SK-N-SH (cell line): ENCODE measurements at regions not wholly inside any gene's neighbourhood (a gene's known extent, or its start where the extent isn't known, plus 50 kb on each side); places are given as distances from the start of the nearest gene placed in this dataset.

Experiments used
- CTCF ChIA-PET: fragments of 300-600, 350-600 bp; formaldehyde crosslinking; extraction: SDS; loops from one replicate; lab custom pipeline; 2021; lab: Yijun Ruan, JAX
- POLR2A ChIA-PET: fragments of 350-600 bp; sonication (Branson Sonifier 250); formaldehyde crosslinking; extraction: SDS; loops from one replicate; lab custom pipeline; 2020; ENCODE audit warnings: antibody characterized with exemption, inconsistent platforms; lab: Yijun Ruan, JAX
- DNase-seq: peaks from one replicate; pipeline ENCODE4 v3.0.0; 2012
- H2AFZ ChIP-seq: fragments of 200-600 bp; sonication (generic); 2 replicates; pipeline ENCODE4 v1.8.1; 2016; ENCODE audit warnings: antibody characterized with exemption, mild to moderate bottlenecking, low read depth
- H3F3A ChIP-seq: fragments of 200-600 bp; sonication (generic); replicated peaks from 2 replicates; pipeline ENCODE3; 2016; ENCODE audit warnings: antibody characterized with exemption, mild to moderate bottlenecking; ENCODE audit not compliant: insufficient read depth
- H3K27ac ChIP-seq, 2 experiments: fragments of 200-500 bp in 1 of 2; fragments of 200-600 bp in 1 of 2; sonication (Bioruptor generic) in 1 of 2; sonication (generic), shearing (Covaris generic) in 1 of 2; 2 replicates each; pipeline versions ENCODE4 v1.5.1 to v1.6.1; 2014 to 2016; ENCODE audit warnings: low read depth in 2 of 2, inconsistent platforms in 1 of 2, low read length in 1 of 2, mild to moderate bottlenecking in 1 of 2, mixed read lengths in 1 of 2
- H3K27me3 ChIP-seq: fragments of 200-600 bp; sonication (generic), shearing (Covaris generic); 2 replicates; pipeline ENCODE4 v1.6.1; 2016; ENCODE audit warnings: mixed run types; ENCODE audit not compliant: insufficient read depth
- H3K36me3 ChIP-seq, 2 experiments: fragments of 200-500 bp in 1 of 2; fragments of 200-600 bp in 1 of 2; sonication (Bioruptor generic) in 1 of 2; sonication (generic) in 1 of 2; replicated peaks in 1 of 2; 2 replicates each; pipeline versions ENCODE3 to v1.5.1; 2014 to 2016; ENCODE audit warnings: low read length in 1 of 2, mild to moderate bottlenecking in 1 of 2; ENCODE audit not compliant: insufficient read depth in 2 of 2, control insufficient read depth in 1 of 2
- H3K4me1 ChIP-seq, 2 experiments: fragments of 200-500 bp in 1 of 2; fragments of 200-600 bp in 1 of 2; sonication (Bioruptor generic) in 1 of 2; sonication (generic), shearing (Covaris generic) in 1 of 2; 2 replicates each; pipeline versions ENCODE4 v1.5.1 to v1.6.1; 2014 to 2016; ENCODE audit warnings: low read depth in 1 of 2, low read length in 1 of 2, mixed run types in 1 of 2; ENCODE audit not compliant: insufficient read depth in 2 of 2, control insufficient read depth in 1 of 2
- H3K4me2 ChIP-seq: fragments of 200-600 bp; sonication (generic), shearing (Covaris generic); 2 replicates; pipeline ENCODE4 v1.6.1; 2017; ENCODE audit warnings: mixed run types
- H3K4me3 ChIP-seq, 2 experiments: fragments of 200-500 bp in 1 of 2; fragments of 200-600 bp in 1 of 2; sonication (Bioruptor generic) in 1 of 2; sonication (generic), shearing (Covaris generic) in 1 of 2; 2 replicates each; pipeline versions ENCODE4 v1.5.1 to v1.8.1; 2014 to 2016; ENCODE audit warnings: low read depth in 2 of 2, inconsistent platforms in 1 of 2, low read length in 1 of 2, mild to moderate bottlenecking in 1 of 2, mixed read lengths in 1 of 2, moderate library complexity in 1 of 2
- H3K79me2 ChIP-seq: fragments of 200-600 bp; sonication (generic); 2 replicates; pipeline ENCODE4 v1.8.1; 2017; ENCODE audit warnings: mild to moderate bottlenecking; ENCODE audit not compliant: insufficient read depth
- H3K9ac ChIP-seq: fragments of 200-600 bp; sonication (generic); 2 replicates; pipeline ENCODE4 v1.6.1; 2017; ENCODE audit warnings: mixed run types
- H3K9me2 ChIP-seq: fragments of 200-600 bp; sonication (generic); 2 replicates; pipeline ENCODE4 v1.6.1; 2017; ENCODE audit warnings: mixed run types
- H3K9me3 ChIP-seq: fragments of 200-600 bp; sonication (generic); 2 replicates; pipeline ENCODE4 v1.6.1; 2017; ENCODE audit warnings: mixed run types, mild to moderate bottlenecking, moderate library complexity
- H4K20me1 ChIP-seq: fragments of 200-600 bp; sonication (generic); 2 replicates; pipeline ENCODE4 v1.6.1; 2017; ENCODE audit warnings: mild to moderate bottlenecking, mixed run types; ENCODE audit not compliant: insufficient read depth
- CHD2 ChIP-seq: fragments of 150-350 bp; IDR thresholded peaks from 2 replicates; pipeline ENCODE4 v1.6.1; 2018; ENCODE audit warnings: low read length; ENCODE audit not compliant: partially characterized antibody
- ELF1 ChIP-seq: IDR thresholded peaks from 2 replicates; pipeline ENCODE4 v1.4.0; 2012
- EP300 ChIP-seq, 2 experiments: IDR thresholded peaks; 2 replicates each; pipeline versions ENCODE4 v1.4.0 to v1.6.1; 2012; ENCODE audit warnings: borderline replicate concordance in 1 of 2, low read depth in 1 of 2, low read length in 1 of 2
- EZH2phosphoT487 ChIP-seq: fragments of 200-600 bp; sonication (generic); IDR thresholded peaks from 2 replicates; pipeline ENCODE4 v1.6.1; 2017; ENCODE audit warnings: low read depth, mixed run types, mild to moderate bottlenecking, antibody characterized with exemption, moderate library complexity, borderline replicate concordance
- FOSL2 ChIP-seq: IDR thresholded peaks from 2 replicates; pipeline ENCODE4 v1.4.0; 2012; ENCODE audit warnings: low read depth, mild to moderate bottlenecking, moderate library complexity, borderline replicate concordance
- FOXM1 ChIP-seq: IDR thresholded peaks from 2 replicates; pipeline ENCODE4 v1.4.0; 2012; ENCODE audit warnings: low read depth, mild to moderate bottlenecking
- GATA2 ChIP-seq: sonication (generic); formaldehyde crosslinking; IDR thresholded peaks from 2 replicates; pipeline ENCODE4 v1.5.0; 2020; ENCODE audit warnings: mild to moderate bottlenecking, missing genetic modification reagents
- JUND ChIP-seq: IDR thresholded peaks from 2 replicates; pipeline ENCODE4 v1.4.0; 2012
- MEF2A ChIP-seq: IDR thresholded peaks from 2 replicates; pipeline ENCODE4 v1.4.0; 2012; ENCODE audit warnings: low read depth, borderline replicate concordance
- MXI1 ChIP-seq: IDR thresholded peaks from 2 replicates; pipeline ENCODE4 v1.6.1; 2012; ENCODE audit warnings: mild to moderate bottlenecking, low read depth, low read length, improper control_type of control experiment
- RFX5 ChIP-seq: IDR thresholded peaks from 2 replicates; pipeline ENCODE4 v1.6.1; 2012; ENCODE audit warnings: mild to moderate bottlenecking, improper control_type of control experiment, low read length
- SMC3 ChIP-seq: IDR thresholded peaks from 2 replicates; pipeline ENCODE4 v1.6.1; 2012; ENCODE audit warnings: low read depth, low read length, improper control_type of control experiment
- TCF12 ChIP-seq: IDR thresholded peaks from 2 replicates; pipeline ENCODE4 v1.4.0; 2012
- WGBS: methylation state at CpG from one replicate; pipeline ENCODE4 v1.1.6; 2017; ENCODE audit warnings: low lambda C conversion rate; 5-methylcytosine and 5-hydroxymethylcytosine counted together
- TF ChIP-seq, protein P1 (sequence below): IDR thresholded peaks from 2 replicates; pipeline ENCODE4 v1.4.0; 2012; ENCODE audit warnings: low read depth, borderline replicate concordance
- TF ChIP-seq, protein P2 (sequence below): IDR thresholded peaks from 2 replicates; pipeline ENCODE4; 2012
- TF ChIP-seq, protein P3 (sequence below): fragments of 150-350 bp; IDR thresholded peaks from 2 replicates; pipeline ENCODE4 v1.6.1; 2017; ENCODE audit warnings: antibody characterized with exemption, low read length, low read depth, borderline replicate concordance

DNA sequence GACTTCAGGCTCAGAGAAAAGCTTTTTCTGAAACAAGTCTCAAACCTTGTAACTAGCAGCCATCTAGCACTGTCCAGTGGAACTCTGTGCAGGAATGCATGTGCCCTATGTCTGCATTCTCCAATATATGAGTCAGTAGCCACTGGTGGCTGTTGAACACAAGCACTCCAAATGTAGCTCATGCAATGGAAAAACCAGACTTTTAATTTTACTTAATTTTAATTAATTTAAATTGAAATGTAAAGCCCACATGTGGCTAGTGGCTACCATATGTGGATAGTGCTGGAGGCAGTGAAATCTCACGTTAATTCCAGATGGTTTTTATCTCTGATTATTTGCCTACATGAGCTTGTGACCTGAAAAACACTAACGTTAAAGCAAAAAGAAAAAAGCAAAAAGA is 225.1 kb downstream of the GATA3 start (continued):
- TF ChIP-seq, protein P1, sequence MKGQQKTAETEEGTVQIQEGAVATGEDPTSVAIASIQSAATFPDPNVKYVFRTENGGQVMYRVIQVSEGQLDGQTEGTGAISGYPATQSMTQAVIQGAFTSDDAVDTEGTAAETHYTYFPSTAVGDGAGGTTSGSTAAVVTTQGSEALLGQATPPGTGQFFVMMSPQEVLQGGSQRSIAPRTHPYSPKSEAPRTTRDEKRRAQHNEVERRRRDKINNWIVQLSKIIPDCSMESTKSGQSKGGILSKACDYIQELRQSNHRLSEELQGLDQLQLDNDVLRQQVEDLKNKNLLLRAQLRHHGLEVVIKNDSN: no peak; the same call in 1 of the 2 replicates
- TF ChIP-seq MXI1 (peak; percentile 27; the same call in 1 of the 2 replicates), JUND (peak; percentile 33; the same call in 1 of the 2 replicates), FOSL2 (peak; percentile 50; the same call in 1 of the 2 replicates), CHD2 (peak; percentile 75)

DNA sequence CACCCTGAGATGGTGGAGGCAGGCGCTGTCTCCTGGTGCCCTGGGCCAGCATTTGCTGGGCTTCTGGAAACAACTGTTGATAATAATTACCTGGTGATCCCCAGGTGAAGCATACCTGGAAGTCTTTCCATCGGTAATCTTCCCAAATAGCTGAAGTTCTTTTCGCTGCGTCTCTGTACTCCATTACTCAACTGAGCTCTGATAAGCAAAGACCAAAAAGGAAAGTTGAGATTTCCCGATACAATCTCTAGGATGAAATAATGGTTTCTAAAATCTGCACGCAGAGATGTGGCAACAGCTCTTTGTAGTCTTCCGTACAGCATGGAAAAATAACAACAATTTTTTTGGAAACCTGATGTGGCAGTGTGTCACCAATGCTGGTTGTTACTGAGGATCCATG is 226.5 kb downstream of the GATA3 start:
- no peaks in the 10 kb centered on the region for H4K20me1 ChIP-seq
- H3K9ac ChIP-seq: no peak overlapping the region
- no peaks in the 10 kb centered on the region for H3K27me3 ChIP-seq
- no peaks in the 10 kb centered on the region for H3F3A ChIP-seq
- H3K36me3 ChIP-seq: no peaks in the 10 kb centered on the region
- H3K79me2 ChIP-seq: no peaks in the 10 kb centered on the region
- no peaks in the 10 kb centered on the region for H3K9me3 ChIP-seq
- H2AFZ ChIP-seq: no peak overlapping the region
- POLR2A ChIA-PET: no interaction called here
- H3K9me2 ChIP-seq: no peaks in the 10 kb centered on the region
- H3K4me1 ChIP-seq: peaks cover 0 to 4% of the 10 kb centered on the region in 2 experiments; a peak in 2 of 4 replicates
- no peak for DNase-seq
- no peak overlapping the region for H3K27ac ChIP-seq
- TF ChIP-seq EP300 (IDR thresholded peaks at IDR 0.05; ENCODE audit: borderline replicate concordance in 1 of 2, low read depth in 1 of 2, low read length in 1 of 2): no peak
- no peak for TF ChIP-seq FOXM1
- TF ChIP-seq, protein P2, sequence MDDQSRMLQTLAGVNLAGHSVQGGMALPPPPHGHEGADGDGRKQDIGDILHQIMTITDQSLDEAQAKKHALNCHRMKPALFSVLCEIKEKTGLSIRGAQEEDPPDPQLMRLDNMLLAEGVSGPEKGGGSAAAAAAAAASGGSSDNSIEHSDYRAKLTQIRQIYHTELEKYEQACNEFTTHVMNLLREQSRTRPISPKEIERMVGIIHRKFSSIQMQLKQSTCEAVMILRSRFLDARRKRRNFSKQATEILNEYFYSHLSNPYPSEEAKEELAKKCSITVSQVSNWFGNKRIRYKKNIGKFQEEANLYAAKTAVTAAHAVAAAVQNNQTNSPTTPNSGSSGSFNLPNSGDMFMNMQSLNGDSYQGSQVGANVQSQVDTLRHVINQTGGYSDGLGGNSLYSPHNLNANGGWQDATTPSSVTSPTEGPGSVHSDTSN: no peak
- TF ChIP-seq, all 33 proteins: peak for 0
- Histone ChIP-seq H3K4me3 (no peak overlapping the region), H3K4me2 (no peak overlapping the region)
- CTCF ChIA-PET: interaction anchor here (1.0 kb wide), 1 partner anchor 17 kb away, joined by 3 read pairs; no protein-coding TSS in a partner anchor
- 92% methylated on average over 7 of the region's 7 CpGs for whole genome bisulfite sequencing

DNA sequence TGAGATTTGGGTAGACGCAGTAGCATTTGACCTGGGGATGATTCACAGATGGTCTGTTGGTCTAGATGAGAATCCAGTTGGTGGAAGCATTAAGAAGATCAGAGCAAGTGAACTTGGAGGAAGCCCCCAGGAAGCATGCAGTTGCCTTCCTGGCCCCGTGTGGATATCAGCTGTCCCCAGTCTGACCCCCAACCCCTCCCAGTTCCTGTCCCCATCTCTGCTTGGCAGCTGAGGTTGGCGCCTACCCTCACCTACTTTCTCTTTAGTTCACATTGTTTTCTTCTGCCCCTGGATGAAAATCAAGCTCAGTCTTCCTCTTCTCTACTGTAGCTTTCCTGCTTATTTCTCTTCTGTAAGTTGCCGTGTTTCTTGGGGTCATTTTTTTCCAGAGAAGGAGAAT is 227.9 kb downstream of the GATA3 start:
- no peak for TF ChIP-seq MXI1
- TF ChIP-seq GATA2 (CRISPR knock-in tag): no peak
- TF ChIP-seq TCF12: no peak
- TF ChIP-seq MEF2A: no peak
- no peak for TF ChIP-seq EZH2phosphoT487
- TF ChIP-seq RFX5: no peak
- TF ChIP-seq, protein P3, sequence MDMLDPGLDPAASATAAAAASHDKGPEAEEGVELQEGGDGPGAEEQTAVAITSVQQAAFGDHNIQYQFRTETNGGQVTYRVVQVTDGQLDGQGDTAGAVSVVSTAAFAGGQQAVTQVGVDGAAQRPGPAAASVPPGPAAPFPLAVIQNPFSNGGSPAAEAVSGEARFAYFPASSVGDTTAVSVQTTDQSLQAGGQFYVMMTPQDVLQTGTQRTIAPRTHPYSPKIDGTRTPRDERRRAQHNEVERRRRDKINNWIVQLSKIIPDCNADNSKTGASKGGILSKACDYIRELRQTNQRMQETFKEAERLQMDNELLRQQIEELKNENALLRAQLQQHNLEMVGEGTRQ: no peak
- no peak for TF ChIP-seq ELF1
- TF ChIP-seq, protein P1: no peak
- TF ChIP-seq FOXM1: no peak
- no peak for TF ChIP-seq SMC3
- Histone ChIP-seq H3K9me3 (no peaks in the 10 kb centered on the region), H3K4me2 (no peak overlapping the region), H3K9me2 (no peaks in the 10 kb centered on the region), H3K27ac (no peak overlapping the region), H3K36me3 (no peaks in the 10 kb centered on the region), H3K4me1 (peaks cover 0 to 4% of the 10 kb centered on the region in 2 experiments; a peak in 2 of 4 replicates), H3K27me3 (no peaks in the 10 kb centered on the region), H2AFZ (no peak overlapping the region), H3K9ac (no peak overlapping the region), H3F3A (no peaks in the 10 kb centered on the region), H4K20me1 (no peaks in the 10 kb centered on the region), H3K4me3 (no peak overlapping the region), H3K79me2 (no peaks in the 10 kb centered on the region)
- DNase-seq: no peak
- ChIA-PET POLR2A (no interaction called here), CTCF (no interaction called here)
- 69% methylated on average over 4 of the region's 4 CpGs for WGBS
